VCaP (cell line): ENCODE measurements at regions not wholly inside any gene's neighbourhood (a gene's known extent, or its start where the extent isn't known, plus 50 kb on each side); places are given as distances from the start of the nearest gene placed in this dataset.

ENCODE experiments used
- H3K27ac ChIP-seq: fragments of 450-650 bp; 2 replicates; pipeline ENCODE4 v1.5.1; 2017
- CTCF ChIP-seq: fragments of 450-650 bp; conservative IDR thresholded peaks from 2 replicates; pipeline ENCODE4 v1.5.1; 2017; ENCODE audit warnings: mild to moderate bottlenecking, moderate library complexity

GRCh38 chr2:51469102-51469501, 437.2 kb upstream of the NRXN1 start:
- H3K27ac ChIP-seq: no peak overlapping the region
- no peak for TF ChIP-seq CTCF

GRCh38 chr2:51465326-51465725, 433.4 kb upstream of the NRXN1 start:
- H3K27ac ChIP-seq: no peak overlapping the region
- TF ChIP-seq CTCF: no peak

GRCh38 chr2:51454177-51454576, 422.2 kb upstream of the NRXN1 start:
- TF ChIP-seq CTCF: no peak
- no peak overlapping the region for H3K27ac ChIP-seq

- TF ChIP-seq CTCF: no peak
These were observed 417.0 kb upstream of the NRXN1 start for GRCh38 chr2:51448911-51449310.

GRCh38 chr2:51441786-51442185, 409.9 kb upstream of the NRXN1 start:
- no peak for TF ChIP-seq CTCF
- no peak overlapping the region for H3K27ac ChIP-seq

More at GRCh38 chr2:51448911-51449310, 417.0 kb upstream of the NRXN1 start:
- H3K27ac ChIP-seq: no peak overlapping the region

- TF ChIP-seq CTCF: peak; percentile 26
- no peak overlapping the region for H3K27ac ChIP-seq
These were observed 392.5 kb upstream of the NRXN1 start for GRCh38 chr2:51424418-51424817.

GRCh38 chr2:51420511-51420910, 388.6 kb upstream of the NRXN1 start:
- H3K27ac ChIP-seq: no peak overlapping the region
- TF ChIP-seq CTCF: no peak

GRCh38 chr2:51413726-51414125, 381.8 kb upstream of the NRXN1 start:
- TF ChIP-seq CTCF: no peak
- no peak overlapping the region for H3K27ac ChIP-seq
